KOPT-K1 (cell line): ENCODE measurements at regions not wholly inside any gene's neighbourhood (a gene's known extent, or its start where the extent isn't known, plus 50 kb on each side); places are given as distances from the start of the nearest gene placed in this dataset.

ENCODE experiments used
- H3K27ac ChIP-seq: fragments of 200-600 bp; sonication (generic); 2 replicates; pipeline ENCODE4 v1.5.1; 2016; ENCODE audit warnings: antibody characterized with exemption, mild to moderate bottlenecking, low read depth, low read length; ENCODE audit not compliant: poor library complexity, severe bottlenecking
- H3K36me3 ChIP-seq: fragments of 200-600 bp; sonication (generic); 2 replicates; pipeline ENCODE4 v1.5.1; 2017; ENCODE audit warnings: antibody characterized with exemption, mild to moderate bottlenecking, low read length, moderate library complexity; ENCODE audit not compliant: insufficient read depth
- H3K9me3 ChIP-seq: fragments of 200-600 bp; sonication (generic); 2 replicates; pipeline ENCODE4 v1.5.1; 2017; ENCODE audit warnings: antibody characterized with exemption, low read length, mild to moderate bottlenecking; ENCODE audit not compliant: insufficient read depth, poor library complexity, severe bottlenecking

DNA sequence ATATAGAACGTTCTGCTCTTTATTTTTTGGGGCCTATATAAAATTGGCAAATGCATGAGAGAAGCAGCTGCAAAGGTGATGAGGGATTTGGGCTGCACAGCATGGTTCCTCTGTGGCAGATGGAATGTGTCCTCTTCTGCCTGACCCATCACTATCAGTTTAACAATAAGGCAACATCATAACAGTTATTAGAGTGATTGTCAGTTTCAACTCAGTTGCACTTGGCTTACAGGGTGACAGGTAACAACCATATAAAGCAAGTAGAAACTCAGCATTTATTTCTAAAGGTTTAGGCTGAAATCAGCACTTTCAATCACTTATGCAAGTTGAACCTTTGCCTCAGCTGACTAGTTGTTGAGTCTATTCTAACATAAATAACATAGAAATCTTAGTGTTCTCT lies 935.4 kb upstream of the CHORDC1 start:
- Histone ChIP-seq H3K9me3 (no peaks in the 10 kb centered on the region), H3K36me3 (no peaks in the 10 kb centered on the region), H3K27ac (no peak overlapping the region)

DNA sequence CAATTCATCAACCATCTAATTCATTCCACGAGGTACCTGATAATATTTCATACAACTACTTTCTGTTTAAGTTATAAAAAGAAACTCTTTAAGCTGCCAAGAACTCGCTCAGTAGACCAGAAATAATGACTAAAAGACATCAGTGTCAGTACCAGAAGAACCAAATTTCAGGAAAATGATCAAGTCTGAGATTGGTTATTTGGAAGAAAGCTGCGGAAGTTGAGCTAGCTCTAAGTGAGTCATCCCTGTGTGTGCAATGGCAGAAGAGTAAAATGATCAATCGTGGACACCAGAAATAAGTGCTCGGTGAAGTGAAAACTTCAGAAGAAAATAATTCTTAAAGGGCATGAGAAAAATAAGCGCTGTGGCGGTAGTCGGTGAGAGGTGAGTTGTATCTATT lies 933.2 kb upstream of the CHORDC1 start:
- Histone ChIP-seq H3K9me3 (peaks cover 7% of the 10 kb centered on the region), H3K27ac (no peak overlapping the region), H3K36me3 (no peaks in the 10 kb centered on the region)

DNA sequence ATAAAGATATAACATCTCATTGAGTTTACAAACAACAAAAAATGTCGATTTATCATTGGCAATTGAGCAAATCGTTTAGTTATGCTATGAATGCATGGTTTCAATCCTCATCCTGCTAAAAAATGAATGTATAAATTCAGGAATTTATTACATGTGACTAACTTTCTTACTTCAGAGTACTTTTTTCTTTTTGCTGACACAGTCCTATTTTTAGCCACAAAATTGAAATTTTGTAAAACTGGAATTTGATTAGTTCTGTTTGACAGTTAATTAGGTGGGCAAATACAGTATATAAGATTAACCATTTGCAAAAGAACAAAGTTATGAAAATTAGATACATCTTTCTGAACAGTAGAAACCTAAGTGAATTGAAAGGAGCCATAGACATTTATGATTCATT lies 925.0 kb upstream of the CHORDC1 start:
- H3K36me3 ChIP-seq: no peaks in the 10 kb centered on the region
- no peak overlapping the region for H3K27ac ChIP-seq
- H3K9me3 ChIP-seq: peaks cover 7% of the 10 kb centered on the region

DNA sequence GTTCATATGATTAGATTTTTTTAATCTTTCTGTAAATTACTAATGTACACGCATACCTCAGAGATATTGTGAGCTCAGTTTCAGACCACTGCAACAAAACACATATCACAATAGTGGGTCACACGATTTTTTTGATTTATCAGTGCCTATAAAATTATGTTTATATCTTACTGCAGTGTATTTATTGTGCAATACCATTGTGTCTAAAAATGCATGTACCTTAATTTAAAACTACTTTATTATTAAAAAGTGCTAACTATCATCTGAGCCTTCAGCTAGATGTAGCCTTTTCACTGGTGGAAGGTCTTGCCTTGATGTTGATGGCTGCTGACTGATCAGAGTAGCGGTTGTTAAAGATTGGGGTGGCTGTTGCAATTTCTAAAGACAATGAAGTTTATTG lies 918.8 kb upstream of the CHORDC1 start:
- H3K27ac ChIP-seq: no peak overlapping the region
- no peaks in the 10 kb centered on the region for H3K9me3 ChIP-seq

DNA sequence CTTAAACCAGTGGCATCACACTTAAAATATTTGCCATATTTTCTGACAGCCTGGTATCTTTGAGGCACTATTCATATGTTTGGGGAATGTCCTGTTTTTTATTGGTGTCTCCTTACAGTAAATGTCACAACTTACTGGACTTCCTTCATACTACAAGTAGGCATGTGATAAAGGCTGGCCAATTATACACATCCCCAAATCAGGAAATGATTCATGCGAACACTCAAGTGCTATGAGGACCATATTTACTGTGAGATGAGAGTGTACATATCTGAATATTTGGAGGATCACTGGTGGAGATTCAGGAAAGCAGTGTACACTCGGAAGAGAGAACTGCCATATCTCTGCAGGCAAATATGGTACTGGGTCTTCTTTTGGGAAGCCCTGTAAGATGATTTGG lies 913.8 kb upstream of the CHORDC1 start:
- no peaks in the 10 kb centered on the region for H3K36me3 ChIP-seq
- no peak overlapping the region for H3K27ac ChIP-seq
- H3K9me3 ChIP-seq: no peaks in the 10 kb centered on the region

More for the DNA sequence above, 918.8 kb upstream of the CHORDC1 start:
- no peaks in the 10 kb centered on the region for H3K36me3 ChIP-seq

DNA sequence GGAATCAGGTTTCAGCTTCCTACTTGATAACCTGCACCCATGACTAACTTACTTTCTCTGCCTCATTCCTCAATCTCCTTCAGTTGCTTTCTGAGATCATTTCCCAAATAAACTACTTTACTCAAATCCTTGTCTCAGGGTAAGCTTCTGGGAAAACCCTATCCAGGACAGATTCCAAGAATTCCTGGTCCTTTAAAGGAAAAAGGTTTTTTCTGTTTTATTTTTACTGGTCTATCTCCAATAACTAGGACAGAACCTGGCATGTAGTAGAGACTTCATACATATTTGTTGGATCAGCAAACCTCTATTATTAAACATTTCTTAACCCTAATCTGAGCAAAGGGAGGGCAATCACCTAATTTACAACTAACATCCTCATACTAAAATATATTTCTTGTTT lies 910.5 kb upstream of the CHORDC1 start:
- Histone ChIP-seq H3K36me3 (no peaks in the 10 kb centered on the region), H3K9me3 (no peaks in the 10 kb centered on the region), H3K27ac (no peak overlapping the region)

DNA sequence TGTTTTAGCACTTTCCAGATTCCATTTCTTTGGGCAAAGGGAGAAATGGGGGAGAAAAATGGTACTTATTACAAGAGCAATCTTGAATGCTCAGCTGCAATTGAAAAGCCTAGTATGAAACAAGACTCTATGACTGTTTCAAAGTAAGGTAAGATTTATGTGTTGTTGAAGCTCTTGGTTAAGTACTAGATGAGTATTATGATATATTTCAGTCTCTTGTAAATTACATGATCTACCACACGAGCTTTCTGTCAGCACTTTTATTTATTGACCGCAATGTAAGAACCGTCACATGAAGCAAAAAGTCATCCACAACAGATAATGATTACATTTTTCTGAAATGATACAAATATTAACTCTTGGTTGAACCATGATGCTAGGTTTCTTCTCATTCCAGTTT lies 906.7 kb upstream of the CHORDC1 start:
- no peaks in the 10 kb centered on the region for H3K36me3 ChIP-seq
- no peak overlapping the region for H3K27ac ChIP-seq
- H3K9me3 ChIP-seq: no peaks in the 10 kb centered on the region

DNA sequence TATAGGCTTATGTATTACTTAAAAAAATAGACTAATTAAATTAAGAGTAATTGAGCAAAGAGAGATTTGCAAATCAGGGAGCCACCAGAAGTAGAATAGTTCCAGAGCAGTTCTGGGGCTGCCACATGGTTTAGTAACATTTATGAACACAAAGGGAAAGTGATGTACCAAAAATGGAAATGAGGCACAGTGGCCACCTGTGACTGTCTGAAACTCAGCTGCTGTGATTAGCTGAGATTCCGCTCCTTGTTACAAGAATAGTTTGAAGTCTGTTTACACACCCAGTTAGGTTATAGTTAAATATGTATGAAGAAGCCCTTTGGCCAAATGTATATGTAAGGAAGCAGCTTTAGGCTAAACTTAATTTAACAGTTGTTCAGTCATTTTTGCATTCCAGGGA lies 901.5 kb upstream of the CHORDC1 start:
- Histone ChIP-seq H3K36me3 (no peaks in the 10 kb centered on the region), H3K9me3 (no peaks in the 10 kb centered on the region), H3K27ac (no peak overlapping the region)

DNA sequence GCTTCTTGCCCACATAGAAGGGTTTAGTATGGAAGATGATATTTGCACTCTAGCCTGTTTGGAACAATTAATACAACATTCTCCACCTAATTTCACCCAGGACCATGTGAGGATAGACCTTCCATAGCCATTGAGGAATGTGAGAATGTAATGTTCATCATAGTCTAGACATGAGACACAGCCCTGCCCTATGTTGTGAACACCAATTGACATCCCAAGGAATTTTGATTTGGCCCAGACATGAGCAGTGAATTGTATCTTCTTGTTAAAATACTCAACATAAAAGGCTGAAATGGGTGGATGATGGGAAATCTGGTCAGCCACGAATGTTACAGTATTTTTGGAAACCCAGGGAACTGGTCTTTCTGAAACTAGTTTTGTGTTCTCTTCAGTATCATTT lies 892.3 kb upstream of the CHORDC1 start:
- H3K27ac ChIP-seq: no peak overlapping the region
- H3K36me3 ChIP-seq: no peaks in the 10 kb centered on the region
- no peaks in the 10 kb centered on the region for H3K9me3 ChIP-seq

DNA sequence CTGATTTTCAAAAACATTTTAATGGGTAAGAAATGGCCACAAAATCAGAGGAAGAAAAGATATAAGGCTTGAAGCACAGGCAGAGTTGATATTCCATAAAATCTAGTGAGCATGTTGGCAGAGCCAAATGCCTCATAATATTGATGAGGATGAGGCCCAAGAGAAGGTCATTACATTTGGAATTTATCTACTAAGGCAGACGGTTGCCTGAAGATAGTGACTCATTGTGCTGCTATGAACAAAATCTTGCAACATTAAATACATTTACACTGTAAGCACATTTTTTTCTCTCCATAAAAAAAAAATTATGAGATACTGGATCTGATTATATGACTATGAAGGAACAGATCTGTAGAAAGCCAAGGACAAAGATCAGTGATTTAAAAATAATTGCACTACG lies 881.4 kb upstream of the CHORDC1 start:
- Histone ChIP-seq H3K27ac (no peak overlapping the region), H3K9me3 (no peaks in the 10 kb centered on the region), H3K36me3 (no peaks in the 10 kb centered on the region)

DNA sequence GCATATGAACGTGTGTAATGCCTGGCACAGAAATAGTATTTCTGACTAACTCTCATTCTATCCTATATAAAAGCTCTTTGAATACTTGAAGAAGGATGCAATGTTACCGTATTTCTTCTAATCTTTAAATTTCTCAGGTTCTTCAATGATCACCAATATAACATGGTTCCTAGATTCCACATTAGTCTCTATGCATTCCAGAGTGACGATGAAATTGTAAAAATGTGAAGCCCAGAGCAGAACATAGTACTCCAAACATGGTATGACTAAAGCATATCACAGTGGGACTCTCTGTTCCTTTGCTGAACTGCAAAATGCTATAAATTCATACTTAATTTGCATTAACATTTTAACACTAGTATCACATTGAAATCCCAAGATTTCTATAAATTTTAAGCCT lies 877.6 kb upstream of the CHORDC1 start:
- H3K27ac ChIP-seq: no peak overlapping the region
- no peaks in the 10 kb centered on the region for H3K36me3 ChIP-seq
- no peaks in the 10 kb centered on the region for H3K9me3 ChIP-seq

DNA sequence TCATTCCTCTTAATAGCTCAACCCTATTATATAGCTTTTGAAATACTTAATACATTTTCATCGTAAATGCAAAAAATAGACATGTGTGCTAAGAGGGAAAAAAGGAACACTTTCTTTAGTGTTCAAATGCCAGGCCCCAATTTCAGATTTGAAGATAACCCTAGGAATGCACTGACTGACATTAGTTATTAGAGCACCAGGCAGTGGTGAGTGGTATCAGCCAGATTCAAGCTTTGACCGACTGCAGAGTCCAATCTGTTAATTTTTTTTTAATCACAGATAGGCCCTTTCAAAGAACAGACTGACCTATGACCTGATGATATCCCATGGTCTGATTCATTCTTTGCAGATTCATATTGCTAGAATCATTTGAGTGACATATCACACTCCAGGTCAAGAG lies 874.2 kb upstream of the CHORDC1 start:
- Histone ChIP-seq H3K9me3 (no peaks in the 10 kb centered on the region), H3K27ac (no peak overlapping the region), H3K36me3 (no peaks in the 10 kb centered on the region)

DNA sequence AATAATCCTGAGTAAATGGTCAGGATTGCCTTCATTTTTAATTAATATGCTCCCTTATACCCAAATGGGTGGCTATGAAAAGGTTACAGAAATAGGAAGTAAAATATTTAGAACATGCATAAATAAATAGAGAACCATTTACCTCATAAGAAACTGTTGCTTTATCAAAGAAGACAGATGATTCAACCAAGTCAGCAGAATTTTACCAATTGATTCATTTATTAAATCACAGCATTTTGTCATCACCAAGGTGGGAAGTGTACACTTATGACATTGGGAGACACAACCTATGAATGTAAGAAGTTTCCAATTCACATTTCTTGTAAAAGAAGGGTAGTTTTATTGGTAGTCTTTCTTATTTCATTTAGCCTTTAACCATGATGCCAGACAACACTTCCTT lies 870.3 kb upstream of the CHORDC1 start:
- Histone ChIP-seq H3K36me3 (no peaks in the 10 kb centered on the region), H3K9me3 (no peaks in the 10 kb centered on the region), H3K27ac (no peak overlapping the region)

DNA sequence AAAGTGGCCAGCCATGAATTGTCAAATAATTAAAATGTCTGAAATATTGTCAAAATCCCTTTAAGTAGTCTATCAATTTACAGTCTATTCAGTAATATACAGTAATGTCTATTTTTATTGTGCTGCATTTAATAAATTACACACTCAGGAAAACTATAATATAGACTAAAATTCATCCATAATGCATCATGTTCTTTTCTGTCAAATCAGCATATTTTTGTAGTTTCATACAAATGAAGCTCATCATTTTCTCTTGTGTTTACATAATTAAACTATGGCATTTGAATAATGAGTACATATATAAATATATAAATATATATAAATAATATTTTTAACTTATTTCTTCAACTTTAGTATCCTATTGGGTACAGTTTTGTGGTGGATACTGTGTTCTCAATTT lies 868.7 kb upstream of the CHORDC1 start:
- Histone ChIP-seq H3K9me3 (no peaks in the 10 kb centered on the region), H3K27ac (no peak overlapping the region), H3K36me3 (no peaks in the 10 kb centered on the region)

DNA sequence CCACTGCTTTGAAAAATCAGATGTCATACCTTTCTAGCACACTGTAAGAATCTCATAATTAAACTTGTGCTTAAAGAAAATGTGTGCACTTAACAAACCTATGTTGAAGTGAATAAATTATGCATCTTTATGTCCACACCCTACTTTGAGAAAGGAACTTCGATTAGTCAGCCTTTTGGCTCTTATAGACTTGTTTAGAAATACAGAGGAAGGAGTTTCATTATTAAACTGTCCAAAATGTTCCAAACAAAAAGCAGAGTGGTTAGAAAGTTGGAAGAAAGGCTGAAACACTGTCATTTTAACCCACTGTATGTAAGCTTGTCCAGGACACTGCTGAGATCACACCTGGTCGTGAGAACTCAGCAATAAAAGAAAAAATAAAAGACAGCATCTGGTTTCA lies 863.2 kb upstream of the CHORDC1 start:
- Histone ChIP-seq H3K36me3 (no peaks in the 10 kb centered on the region), H3K27ac (no peak overlapping the region), H3K9me3 (no peaks in the 10 kb centered on the region)

DNA sequence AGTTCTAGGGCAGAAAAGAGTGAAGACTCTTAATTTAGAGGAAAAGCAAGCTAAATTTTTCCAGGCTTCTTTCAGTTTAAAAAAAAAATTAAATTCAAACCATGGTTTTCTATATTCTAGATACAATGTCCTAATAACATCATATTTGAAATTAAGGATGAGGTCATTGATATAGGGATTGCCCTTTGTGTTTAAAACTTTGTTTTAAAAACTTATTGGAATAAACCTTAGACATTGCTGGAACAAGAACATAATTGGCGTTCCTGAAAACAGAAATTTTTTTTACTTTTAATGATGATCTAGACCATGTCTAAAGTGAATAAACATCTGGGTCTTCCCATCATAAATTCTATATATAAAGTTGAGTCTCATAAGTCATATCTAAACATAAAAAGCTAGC lies 859.4 kb upstream of the CHORDC1 start:
- Histone ChIP-seq H3K9me3 (no peaks in the 10 kb centered on the region), H3K36me3 (no peaks in the 10 kb centered on the region), H3K27ac (no peak overlapping the region)

DNA sequence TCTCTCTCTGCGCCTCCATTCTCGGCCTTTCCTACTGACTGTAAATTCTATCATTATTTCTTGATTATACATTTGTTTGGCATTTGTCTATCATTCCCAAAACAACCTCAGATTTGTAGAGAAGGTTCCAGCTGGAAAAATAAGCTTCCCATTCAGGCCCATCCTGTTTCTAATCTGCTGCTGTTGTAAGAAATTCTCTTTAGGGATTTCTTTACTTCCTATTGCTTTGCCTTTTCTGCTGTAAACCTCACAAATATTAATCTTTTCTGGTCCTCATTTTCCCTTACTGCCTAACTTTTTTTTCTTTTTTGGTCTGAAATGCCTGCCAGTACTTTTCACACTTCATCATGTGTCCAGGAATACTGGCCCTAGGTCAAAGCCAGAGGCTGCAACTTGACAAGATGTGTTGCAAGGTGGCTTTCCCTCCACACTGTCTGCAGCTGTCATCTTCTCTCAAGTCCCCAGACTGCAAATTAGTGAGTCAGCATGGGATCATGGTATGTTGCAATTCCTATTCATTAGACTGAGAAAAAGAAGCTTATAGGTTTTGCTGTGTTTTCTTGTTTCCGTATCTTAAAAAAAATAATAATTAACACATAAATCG lies 858.7 kb upstream of the CHORDC1 start:
- H3K27ac ChIP-seq: no peak overlapping the region
- no peaks in the 10 kb centered on the region for H3K9me3 ChIP-seq
- no peaks in the 10 kb centered on the region for H3K36me3 ChIP-seq
